HG03103 (cell line): ENCODE measurements at regions not wholly inside any gene's neighbourhood (a gene's known extent, or its start where the extent isn't known, plus 50 kb on each side); places are given as distances from the start of the nearest gene placed in this dataset.
A peak's percentile ranks its signal among the peaks of the same experiment; 100 is the strongest.
"Not testable (repeated sequence)": the region's sequence is repeated elsewhere in the genome, so short reads cannot be mapped to it uniquely, and the experiment has no call there.

Experiments used
- ATAC-seq: cut with Tn5 transposase; IDR thresholded peaks from one replicate; pipeline ENCODE4 v1.9.1; 2021; ENCODE audit warnings: low read depth; ENCODE audit not compliant: unreplicated experiment

DNA sequence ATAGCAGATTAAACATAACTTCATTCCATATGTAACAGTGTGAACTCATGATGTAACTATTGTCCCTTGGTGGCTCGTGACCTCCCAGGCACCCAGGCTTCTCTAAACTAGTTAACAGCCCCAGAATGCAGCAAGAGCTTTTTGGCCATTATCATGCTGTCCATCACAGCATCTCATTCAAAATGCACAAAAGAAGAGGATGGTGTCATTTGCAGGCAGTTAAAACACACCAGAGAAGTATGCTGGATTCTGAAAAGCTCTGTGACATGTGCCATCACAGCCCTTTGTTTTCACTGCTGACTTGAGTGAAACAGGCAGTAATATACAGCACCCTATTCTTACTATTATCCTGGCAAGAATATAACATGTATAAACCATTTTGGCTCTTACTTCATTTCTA lies 117.6 kb upstream of the CHMP2B start:
- no peak for ATAC-seq

DNA sequence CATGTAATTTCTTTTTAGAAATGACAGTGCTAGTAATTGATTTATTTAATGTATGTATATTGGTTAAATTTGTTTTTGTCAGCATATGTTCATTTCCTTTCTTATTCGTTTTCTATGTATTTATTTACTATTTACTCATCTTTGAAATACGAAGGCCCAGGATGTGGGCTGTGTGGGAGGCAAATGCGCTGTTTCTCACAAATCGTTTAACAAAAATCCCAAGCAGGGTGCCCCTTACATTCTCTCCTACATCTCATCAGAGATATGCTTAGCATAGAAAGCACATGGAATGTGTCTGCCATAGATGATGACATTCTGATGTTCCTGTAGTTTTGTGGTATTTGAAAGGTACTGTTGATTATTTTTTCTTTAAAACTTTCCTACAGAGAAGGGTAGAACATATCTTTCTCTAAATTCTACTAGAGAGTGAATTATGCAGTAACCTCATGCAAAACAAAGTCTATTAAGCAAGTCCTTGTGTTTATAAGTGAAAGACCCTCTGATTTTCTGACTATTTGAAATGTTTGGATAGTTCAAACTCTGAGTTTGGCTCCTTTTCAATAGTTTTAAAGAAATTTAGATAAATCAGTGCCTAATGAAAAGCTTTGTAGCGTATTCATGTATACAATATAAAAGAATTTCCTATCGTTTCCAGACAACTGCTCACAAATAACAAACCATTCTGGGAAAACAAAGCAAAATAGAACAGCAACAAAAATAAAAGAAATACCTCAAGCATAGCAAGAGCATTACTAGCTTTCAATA lies 111.1 kb upstream of the VGLL3 start:
- ATAC-seq = no peak

DNA sequence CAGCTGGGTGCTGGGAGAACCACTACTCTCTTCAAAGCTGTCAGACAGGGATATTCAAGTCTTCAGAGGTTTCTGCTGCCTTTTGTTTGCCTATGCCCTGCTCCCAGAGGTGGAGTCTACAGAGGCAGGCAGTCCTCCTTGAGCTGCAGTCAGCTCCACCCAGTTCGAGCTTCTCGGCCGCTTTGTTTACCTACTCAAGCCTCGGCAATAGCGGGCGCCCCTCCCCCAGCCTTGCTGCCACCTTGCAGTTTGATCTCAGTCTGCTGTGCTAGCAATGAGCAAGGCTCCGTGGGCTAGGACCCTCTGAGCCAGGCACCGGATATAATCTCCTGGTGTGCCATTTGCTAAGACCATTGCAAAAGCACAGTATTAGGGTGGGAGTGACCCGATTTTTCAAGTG lies 106.8 kb upstream of the VGLL3 start:
- ATAC-seq = not testable (repeated sequence)

DNA sequence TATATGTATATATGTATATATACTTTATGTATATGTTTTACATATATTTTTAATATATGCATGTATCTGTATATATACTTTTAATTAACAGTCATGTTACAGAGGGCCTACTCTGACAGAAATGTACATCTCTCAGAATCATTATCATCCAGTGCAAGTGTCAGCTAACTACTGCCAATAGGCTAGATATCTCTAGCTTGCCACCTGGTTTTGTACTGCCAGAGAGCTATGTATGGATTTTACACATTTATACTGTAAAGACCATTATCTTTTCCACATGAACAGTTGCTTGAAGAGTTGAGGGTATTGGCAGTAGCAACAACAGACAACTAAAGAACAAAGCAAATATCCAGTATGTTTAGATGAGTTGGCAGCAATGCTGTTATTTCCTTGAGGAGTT lies 99.7 kb upstream of the VGLL3 start:
- no peak for ATAC-seq

DNA sequence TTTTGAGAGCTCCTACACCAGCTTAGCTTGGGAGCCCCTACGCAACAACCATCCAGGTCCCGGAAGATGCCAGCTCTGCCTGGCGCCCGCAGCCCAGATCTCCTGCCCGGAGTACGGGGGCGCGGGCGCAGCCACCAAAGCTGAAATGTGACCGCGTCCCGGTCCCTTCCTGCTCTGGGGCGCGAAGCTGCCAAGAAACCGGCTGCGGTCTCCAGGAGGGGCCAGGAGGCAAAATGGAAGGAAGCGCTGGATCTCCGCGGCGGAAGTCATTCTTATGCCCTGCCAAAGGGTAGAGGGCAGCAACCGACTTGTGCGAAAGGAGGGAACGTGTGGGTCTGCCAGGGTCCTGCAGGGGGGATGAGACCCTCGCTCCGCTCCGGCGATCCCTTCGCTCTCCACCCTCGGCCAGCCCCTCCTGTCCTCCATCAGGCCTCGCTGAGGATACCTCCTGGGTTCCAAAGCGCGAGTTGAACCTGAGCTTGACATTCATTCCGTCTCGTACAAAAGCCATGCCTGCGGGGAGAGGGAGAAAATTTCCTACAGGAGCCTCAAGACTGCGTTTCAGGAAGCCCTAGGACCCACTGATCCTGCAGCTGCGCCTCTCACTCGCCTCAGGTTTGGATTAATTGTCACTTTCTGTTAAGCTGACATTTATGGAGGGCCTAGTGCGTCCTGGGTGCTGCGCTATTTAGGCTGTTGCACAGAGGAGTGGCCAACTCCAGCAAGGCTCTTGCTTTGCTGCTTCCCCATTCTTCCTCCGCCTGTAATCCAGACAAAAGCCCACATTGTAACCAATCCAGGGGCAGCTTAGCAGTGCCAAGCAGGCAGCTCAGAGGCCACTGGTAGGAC lies 98.3 kb upstream of the VGLL3 start:
- ATAC-seq = peak; percentile 62

DNA sequence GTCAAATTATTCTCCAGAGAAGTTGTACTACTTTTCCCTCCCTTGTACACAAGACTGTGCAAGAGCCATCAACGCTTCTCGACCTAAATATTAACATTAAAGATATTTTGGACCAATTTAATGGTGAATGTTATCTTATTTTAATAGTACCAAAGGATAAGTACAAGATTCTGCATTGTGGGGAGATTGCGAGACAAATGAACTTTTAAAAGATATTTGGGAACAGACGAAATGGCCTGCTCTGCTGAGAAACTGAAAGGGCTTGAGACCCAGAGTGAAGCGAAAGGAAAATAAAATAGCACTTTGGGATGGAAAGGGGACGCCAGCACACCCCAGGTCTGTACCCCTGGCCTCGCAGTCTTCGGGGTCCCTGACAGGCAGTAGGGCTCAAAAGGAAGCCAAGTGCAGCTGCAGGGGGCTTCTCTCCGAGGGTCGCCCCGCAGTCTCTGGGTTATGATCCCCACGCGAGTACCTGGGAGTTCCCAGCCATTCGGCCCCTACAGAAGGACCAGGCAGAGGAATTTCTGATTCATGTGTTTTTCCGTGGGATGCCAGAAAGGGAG lies 97.6 kb upstream of the VGLL3 start:
- ATAC-seq = peak; percentile 9

DNA sequence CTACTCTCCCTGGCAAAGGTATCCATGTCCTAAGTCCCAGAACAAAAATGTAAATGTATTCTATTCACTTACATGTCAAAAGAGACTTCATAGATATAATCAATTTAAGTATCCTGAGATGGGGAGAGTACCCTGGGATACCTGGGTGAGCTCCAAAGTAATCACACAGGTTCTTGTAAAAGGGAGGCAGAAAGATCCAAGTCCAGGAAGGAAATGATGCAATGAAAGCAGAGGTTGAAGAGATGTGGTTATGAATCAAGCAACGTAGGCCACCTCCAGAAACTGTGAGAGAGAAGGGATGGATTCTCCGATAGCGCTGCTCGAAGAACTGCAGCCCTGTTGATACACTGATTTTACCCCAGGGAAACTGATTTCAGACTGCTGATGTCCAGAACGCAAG lies 93.9 kb upstream of the VGLL3 start:
- no peak for ATAC-seq

DNA sequence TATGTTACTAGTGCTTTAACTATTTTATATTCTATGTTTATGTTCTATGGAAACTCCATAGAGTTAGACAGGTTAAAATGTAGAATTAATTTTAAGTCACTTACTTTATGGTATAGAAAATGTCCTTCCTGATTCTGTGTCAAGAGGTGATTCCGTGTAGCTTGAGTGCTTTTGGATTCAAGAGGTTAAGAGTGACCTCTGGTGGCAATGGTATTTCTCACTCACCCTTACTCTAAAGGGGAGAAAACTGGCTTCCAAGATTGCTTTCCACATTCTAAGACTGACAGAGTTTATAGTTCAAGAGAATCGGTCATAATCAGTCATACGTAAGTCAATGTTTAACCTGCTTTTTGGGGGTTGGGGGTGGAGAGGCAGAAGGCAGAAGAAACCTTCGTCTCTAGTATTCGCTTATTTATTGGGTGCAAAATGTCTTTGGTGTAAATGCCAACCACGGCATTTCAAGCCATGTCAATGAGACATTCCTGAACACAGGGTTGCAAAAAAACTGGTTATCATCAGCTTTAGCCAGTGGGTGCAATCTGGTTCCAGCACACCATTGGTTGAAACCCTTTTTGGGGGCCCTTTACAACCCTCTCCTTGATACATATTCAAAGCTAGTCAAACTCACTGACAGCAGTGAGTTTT lies 92.0 kb upstream of the VGLL3 start:
- peak; percentile 81 for ATAC-seq

DNA sequence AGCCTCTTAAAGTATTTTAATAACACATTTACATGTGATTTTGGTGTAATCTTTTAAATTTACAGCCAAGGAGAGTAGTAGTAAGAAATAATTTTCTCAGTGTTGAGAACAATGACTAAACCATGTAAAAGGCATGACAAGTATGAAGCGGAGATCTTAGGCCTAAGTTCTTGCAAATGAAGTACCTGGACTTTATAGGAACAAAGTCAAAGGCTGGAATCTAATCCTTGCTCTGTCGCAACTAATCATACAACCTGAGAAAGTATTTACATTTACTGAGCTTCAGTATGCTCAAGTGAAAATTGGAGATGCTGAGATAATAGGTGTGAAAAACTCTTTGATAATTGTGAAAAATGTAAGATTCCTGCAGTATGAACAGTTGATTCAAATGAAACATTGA lies 86.4 kb upstream of the VGLL3 start:
- ATAC-seq = no peak

DNA sequence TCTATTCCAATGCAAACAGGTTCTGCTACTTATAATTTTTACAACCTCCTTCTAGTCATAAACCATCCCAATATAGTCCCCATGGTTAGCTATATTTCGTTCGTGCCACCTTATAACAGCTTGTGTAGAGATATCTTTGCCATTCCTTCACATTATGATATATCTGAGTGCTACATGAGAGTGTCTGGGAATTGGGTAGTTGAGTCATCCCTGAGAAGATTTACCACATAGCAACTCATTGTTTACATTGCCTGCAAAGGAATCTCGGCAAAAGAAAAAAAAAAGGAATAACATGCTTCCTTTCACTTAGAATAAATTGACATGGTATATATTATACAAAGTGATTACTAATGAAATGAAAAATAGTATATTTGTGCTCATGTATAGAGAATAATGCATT lies 86.0 kb upstream of the VGLL3 start:
- no peak for ATAC-seq

DNA sequence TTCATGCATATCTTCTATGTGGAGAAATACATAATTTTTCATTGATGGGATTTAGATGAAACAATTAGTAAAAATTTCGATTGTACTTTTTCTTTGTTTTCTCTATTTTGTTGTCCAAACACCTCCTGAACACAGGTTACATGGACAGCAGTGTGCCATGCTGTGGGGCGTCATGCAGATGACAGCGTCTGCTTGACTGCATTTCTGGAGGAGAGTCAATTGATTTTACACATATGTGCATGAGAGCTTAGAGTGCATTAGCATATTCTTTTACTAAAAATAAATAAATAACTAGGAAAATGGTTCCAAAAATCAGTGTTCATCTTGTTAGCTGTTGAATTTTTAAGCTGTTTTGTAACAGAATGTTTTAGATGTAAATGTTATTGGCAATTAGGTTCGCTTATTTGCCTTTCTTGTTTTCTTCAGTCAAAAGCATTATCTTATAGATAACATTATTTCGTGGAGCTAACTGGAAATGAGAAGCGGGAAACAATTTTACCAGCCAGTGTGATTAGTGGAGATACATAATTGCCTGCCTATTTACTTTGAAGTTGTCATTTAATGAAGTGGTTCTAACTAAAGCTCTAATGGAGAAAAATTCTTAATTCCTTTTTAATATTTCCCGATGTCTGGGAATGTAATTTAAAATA lies 82.7 kb upstream of the VGLL3 start:
- ATAC-seq = no peak

DNA sequence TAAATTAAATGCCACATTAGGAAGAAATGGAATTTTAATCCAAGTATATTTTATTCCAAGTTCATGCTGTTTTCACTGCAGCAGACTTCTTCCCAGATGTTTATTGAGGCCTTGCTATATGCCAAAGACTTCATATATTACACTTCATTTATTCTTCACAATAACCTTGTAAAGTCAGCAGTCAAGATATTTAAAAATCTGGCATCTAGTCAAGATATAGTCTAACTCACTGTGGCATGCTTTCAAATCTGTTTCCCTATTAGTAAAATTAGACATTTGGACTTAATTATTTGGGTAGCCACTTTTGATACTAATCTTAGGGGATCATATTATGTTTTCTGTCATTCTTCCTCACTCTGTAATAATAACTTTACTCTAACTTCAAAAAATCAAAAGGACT lies 81.5 kb upstream of the VGLL3 start:
- ATAC-seq = no peak

DNA sequence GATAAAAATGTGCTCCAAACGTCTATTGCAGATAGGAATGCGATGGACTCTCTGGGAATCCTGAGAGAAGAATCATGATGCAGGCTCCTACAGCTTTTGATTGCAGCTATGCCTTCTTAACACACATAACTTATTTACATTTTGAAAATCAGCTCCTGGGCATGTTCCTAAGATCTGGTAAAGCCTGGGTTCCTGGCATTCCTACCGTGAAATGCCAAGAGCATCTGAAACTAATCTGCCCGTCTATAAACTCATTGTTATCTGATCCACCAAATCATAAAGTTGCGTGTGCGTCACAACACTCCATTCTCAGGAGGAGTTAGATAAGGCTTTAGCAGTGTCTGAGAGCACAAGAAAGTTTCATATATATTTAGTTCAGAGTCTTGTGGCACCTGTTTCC lies 79.0 kb upstream of the VGLL3 start:
- no peak for ATAC-seq

DNA sequence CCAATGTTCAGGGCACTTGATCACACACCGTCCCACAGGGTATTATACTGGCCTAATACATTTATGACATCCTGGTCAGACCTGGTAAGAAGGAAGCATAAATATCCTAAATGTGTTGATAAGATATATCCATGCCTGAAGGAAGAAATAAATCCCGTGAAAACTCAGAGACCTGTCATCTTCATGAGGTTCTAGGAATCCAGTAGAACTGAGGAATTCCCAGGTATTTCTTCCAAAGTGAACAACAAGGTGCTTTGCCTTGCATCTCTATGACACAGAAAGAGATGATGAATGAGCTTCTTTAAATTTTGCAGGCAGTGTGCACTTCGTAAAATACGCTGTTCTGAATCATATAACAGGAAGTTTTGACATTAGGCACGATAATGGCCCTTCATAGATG lies 78.1 kb upstream of the VGLL3 start:
- ATAC-seq = no peak

DNA sequence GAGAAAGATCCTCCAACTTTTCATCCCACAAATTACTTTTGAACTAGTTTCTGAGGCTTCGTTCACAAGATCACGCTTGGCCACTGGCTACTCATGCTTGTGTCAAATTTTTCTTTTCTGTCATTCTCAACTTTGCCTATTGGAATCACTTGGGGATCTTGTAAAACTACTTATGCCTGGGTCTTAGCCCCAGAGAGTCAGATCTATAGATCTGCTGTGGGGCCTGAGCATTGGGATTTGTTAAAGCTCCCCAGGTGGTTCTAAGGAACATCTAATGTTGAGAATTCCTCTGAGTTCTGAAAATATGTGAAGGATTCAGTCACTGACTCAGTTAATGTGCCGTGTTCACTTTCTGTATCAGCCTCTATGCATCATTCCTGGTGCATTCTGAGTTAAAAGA lies 71.7 kb upstream of the VGLL3 start:
- ATAC-seq = no peak

DNA sequence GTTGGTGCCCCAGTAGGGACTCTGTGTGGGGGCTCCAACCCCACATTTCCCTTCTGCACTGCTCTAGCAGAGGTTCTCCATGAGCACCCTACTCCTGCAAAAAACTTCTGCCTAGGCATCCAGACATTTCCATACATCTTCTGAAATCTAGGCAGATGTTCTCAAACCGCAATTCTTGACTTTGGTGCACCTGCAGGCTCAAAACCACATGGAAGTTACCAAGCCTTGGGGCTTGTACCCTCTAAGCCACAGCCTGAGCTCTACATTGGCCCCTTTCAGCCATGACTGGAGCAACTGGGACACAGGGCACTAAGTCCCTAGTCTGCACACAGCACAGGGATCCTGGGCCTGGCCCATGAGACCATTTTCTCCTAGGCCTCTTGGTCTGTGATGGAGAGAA lies 66.5 kb upstream of the VGLL3 start:
- no peak for ATAC-seq

DNA sequence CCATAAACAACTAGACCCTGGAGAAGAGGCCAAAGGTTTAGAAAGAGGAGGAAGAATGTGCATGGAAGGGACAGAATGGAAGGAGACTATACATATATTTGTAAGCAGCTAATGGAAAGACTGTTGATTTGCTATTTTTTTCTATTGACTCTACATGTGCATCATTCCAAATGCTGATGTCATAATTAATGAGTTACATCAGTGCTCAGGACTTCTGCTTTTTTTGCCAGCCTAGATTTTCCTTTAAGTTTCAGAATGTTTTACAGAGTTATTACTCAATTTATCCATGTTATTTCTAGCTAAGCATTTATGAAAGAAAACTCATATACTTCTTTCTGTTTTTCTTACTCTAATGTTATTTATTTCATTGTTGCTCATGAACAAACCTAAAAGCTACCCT lies 62.6 kb upstream of the VGLL3 start:
- ATAC-seq = no peak

DNA sequence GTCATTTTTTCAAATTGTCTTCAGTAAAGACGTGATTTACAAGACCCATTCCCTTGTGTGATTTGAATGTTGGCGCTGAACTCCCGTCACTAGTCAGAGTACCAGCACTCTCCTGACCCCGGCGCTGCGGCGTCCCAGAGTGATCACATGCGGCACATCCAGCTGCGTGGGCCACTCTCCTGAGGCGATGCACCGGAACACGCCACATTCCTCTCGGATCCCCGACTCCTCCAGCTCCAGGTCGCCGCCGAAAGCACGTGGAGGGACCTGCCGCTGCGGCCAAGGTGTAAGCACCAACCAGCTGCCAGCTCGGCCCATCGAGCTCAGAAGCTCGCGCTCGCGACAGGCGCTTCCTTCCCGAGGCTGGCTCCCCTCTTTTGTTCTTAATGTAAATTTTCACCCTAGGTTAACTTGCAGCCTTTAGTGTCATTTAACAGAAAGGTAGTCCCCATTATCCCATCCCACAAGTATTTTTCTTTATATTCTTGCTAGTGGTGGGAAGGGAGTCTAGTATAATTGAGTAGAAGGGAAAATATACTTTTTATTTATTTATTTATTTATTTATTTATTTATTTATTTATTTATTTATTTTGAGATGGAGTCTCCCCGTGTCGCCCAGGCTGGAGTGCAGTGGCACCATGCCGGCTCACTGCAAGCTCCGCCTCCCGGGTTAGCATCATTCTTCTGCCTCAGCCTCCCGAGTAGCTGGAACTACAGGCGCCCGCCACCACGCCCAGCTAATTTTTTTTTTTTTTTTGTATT lies 61.7 kb upstream of the VGLL3 start:
- ATAC-seq = no peak

DNA sequence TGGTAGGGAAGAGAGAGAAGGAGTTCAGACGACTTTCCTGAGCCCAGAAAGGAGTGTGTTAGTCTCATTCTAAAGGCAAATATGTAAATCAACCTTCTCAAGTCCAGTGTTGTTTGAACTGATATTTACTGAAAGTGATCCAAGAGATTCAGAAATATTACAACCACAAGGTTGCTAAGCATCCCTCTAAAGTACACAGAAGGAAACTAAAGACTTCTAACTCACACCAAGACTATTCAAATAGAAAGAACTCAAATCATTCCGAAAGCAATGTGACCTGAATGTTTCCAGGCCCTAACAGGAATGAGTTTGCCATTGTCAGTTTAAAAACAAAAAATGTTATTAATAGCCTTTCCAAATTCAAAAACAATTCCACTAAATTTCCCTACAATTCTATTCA lies 56.9 kb upstream of the VGLL3 start:
- ATAC-seq = no peak

DNA sequence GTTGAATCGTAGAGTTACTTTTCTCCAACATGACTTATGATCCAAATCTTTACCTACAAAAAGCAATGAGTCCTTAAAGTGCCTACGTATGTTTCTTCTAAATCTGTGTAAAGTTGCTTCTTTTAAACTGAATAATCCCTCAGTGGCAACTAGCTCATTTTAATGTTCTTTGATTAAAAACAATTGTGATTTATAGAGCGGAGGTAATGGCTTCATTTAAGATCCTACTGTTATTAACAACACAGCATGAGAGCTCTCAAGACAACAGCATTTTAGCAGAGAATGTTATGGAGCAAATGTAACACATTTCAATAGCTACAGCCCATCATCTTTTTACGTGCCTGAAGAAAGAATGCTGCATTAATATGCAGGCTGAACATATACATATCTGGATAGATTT lies 55.3 kb upstream of the VGLL3 start:
- ATAC-seq = no peak
